ENCODE measurements at regions not wholly inside any gene's neighbourhood (a gene's known extent, or its start where the extent isn't known, plus 50 kb on each side); places are given as distances from the start of the nearest gene placed in this dataset.

GRCh38 chr1:58859769-58860485, 76.1 kb upstream of the JUN start:
- no peak for DNase-seq (ENCODE audit: low spot score)
- in situ Hi-C loops (cut with HindIII; ENCODE audit: low sequenced_read_pairs), result no loop called here

DNA sequence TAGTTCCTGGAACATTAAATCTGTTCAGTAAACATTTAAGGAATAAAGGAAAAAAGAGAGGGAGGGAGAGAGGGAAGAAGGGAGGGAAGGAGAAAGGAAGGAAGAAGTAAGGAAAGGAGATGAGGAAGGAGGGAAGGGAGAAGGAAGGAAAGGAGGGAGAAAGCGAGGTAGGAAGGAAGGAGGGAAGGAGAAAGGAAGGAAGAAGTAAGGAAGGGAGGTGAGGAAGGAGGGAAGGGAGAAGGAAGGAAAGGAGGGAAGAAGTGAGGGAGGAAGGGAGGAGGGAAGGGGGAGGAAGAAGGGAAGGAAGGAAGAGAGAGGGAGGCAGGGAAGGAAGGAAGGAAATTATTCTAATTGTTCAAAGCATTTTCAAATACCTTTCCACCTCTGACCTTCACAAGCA, 77.2 kb upstream of the JUN start:
- no peak for DNase-seq (ENCODE audit: low spot score)
- in situ Hi-C loops (cut with HindIII; ENCODE audit: low sequenced_read_pairs), result no loop called here

DNA sequence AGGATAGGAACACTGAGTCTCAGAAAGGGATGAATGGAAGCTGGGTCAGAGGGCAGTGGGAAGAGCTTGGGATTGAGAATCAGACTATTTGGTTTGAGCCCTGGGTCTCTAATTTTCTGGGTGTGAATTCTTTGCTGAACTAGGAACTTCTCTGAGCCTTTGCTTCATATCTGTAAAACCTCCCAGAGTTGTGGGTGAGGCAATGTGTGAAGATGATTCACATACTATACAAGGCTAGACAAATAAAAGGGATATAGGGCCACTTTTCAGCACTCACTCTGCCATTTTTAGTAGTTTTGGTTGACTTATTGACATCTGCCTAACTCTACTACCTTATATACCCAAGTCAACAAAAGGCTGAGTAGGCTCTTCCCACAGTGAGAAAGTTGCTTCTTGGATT, 77.7 kb upstream of the JUN start:
- no peak for DNase-seq (ENCODE audit: low spot score)
- in situ Hi-C loops (cut with HindIII; ENCODE audit: low sequenced_read_pairs), result no loop called here

DNA sequence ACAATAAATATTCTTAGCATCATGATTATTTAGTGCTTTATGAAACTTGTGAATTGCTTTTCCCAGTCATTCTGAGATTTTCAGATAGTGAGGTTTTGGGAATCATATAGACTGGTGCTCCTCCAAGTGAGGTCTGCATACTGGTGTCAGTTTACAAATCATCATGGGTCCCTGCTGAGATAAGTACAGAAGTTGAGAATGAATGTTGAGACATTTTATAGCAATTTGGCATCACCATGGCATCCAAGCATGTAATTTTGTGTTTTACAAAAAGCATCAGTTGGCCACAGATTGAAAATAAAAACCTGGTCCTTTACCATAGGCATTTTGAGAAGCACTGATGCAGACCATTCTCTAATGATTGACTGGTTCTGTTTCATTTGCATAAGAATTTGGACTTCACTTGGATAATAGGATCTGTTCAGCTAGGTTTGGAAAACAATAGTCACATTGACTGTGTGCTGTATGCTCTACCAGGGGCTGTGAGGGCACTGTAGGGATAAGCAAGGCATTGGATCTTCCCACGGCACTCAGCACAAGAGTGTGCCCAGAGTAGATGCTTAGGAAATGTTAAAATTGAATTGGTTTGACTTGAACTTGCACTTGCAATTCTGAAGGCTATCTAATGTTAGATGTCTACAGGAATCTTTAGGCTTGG, 79.0 kb upstream of the JUN start:
- in situ Hi-C loops (cut with HindIII; ENCODE audit: low sequenced_read_pairs), result no loop called here
- DNase-seq (ENCODE audit: low spot score), result no peak

- DNase-seq (ENCODE audit: low spot score), result no peak
- in situ Hi-C loops (cut with HindIII; ENCODE audit: low sequenced_read_pairs), result no loop called here
Observed at GRCh38 chr1:58864654-58865053, 80.8 kb upstream of the JUN start.

GRCh38 chr1:58866578-58866977, 82.7 kb upstream of the JUN start:
- no peak for DNase-seq (ENCODE audit: low spot score)
- in situ Hi-C loops (cut with HindIII; ENCODE audit: low sequenced_read_pairs), result no loop called here

- in situ Hi-C loops (cut with HindIII; ENCODE audit: low sequenced_read_pairs), result no loop called here
- DNase-seq (ENCODE audit: low spot score), result no peak
Observed at GRCh38 chr1:58869638-58870297, 85.9 kb upstream of the JUN start.

- in situ Hi-C loops (cut with HindIII; ENCODE audit: low sequenced_read_pairs), result no loop called here
- peak; percentile 81 for DNase-seq (ENCODE audit: low spot score)
Observed at GRCh38 chr1:58870298-58870676, 86.4 kb upstream of the JUN start.

- in situ Hi-C loops (cut with HindIII; ENCODE audit: low sequenced_read_pairs), result no loop called here
- DNase-seq (ENCODE audit: low spot score), result no peak
Observed at GRCh38 chr1:58874342-58874741, 90.5 kb upstream of the JUN start.

- in situ Hi-C loops (cut with HindIII; ENCODE audit: low sequenced_read_pairs), result no loop called here
- DNase-seq (ENCODE audit: low spot score), result peak; percentile 7
Observed at GRCh38 chr1:58874757-58875755, 91.2 kb upstream of the JUN start.

DNA sequence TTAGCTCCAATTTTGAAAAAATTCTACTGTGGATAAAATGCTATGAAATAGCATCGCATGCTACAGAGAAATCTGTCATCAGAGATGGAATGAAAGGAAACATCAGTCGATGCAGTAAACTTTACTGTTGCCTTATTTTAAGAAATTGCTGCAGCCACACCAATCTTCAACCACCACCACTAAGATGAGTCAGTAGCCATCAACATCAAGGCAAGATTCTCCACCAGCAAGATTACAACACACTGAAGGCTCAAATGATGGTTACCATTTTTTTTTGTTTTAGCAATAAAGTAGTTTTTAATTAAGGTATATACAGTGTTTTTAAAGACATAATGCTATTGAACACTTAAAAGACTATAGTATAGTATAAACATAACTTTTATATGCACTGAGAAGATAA, 95.6 kb upstream of the JUN start:
- in situ Hi-C loops (cut with HindIII; ENCODE audit: low sequenced_read_pairs), result no loop called here
- DNase-seq (ENCODE audit: low spot score), result no peak

DNA sequence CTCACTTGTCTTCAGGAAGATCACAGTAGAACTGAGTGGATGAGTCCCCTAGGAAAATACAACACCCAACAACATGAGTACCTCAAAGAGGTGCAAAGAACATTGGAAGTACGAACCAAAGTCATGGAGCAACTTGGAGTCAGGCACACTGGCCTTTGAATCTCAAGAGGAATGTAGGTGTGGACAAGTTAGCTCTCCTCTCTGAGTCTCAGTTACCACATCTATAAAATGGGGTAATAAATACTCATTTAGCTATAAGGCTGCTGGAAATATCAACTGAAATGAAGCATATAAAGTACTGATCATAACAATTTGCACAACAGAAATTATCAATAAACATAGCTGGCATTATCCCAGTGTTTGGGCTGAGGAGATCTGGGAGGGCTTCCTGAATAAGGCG, 96.7 kb upstream of the JUN start:
- in situ Hi-C loops (cut with HindIII; ENCODE audit: low sequenced_read_pairs), result no loop called here
- no peak for DNase-seq (ENCODE audit: low spot score)

DNA sequence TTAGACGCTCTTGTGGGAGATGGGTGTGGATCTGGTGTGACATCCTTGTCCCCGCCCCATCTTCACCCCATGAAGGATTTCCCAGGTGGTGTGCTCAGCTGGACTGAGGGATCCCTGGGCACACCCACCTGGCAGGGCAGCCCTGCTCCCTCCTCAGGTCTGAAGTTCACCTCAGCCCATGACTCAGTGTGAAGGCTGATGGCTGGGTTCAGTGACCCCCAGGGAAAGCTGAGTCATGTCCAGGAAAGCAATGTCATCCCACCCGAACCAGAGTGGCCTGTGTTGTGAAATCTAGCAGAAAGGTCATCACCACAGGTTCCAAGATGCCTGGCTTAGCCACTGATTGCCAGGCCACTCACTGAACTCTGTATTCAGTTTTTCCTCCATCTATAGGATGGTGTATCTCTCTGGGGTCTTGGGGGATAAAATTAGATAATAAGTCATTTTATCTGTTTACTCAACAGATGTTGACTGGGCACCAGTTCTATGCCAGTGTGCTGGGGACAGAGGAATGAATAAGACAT, 97.7 kb upstream of the JUN start:
- DNase-seq (ENCODE audit: low spot score), result no peak
- in situ Hi-C loops (cut with HindIII; ENCODE audit: low sequenced_read_pairs), result no loop called here

GRCh38 chr1:58882322-58882948, 98.6 kb upstream of the JUN start:
- DNase-seq (ENCODE audit: low spot score), result no peak
- in situ Hi-C loops (cut with HindIII; ENCODE audit: low sequenced_read_pairs), result no loop called here

GRCh38 chr1:58883037-58883887, 99.4 kb upstream of the JUN start:
- in situ Hi-C loops (cut with HindIII; ENCODE audit: low sequenced_read_pairs), result no loop called here
- DNase-seq (ENCODE audit: low spot score), result no peak

DNA sequence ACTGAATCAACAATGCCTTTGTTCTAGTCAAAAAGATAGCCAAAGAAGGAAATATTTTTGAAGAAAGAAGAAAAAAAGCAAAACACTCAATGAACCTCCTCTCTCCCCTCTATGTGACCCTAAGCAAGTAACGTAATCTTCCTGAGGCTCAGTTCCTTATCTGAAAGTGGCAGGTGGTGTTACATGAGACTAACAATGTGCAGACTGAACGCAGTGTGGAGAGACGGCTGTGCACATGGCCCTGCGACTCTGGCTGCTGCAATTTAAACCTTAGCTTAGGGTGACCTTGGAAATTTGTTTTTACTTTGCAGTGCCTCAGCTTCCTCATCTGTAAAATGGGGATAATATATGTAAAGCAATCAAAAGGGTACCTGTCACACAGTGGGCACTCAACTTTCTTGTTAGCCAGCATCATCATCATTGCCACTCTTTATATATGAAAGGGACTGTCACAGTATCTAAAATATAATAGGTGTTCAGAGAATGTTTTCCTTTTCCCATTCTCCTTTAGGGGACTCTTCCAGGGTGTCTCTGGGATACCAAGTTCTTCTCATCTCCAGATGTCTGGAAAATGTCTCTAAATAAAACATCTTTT, 100.1 kb upstream of the JUN start:
- no peak for DNase-seq (ENCODE audit: low spot score)
- in situ Hi-C loops (cut with HindIII; ENCODE audit: low sequenced_read_pairs), result no loop called here

- no peak for DNase-seq (ENCODE audit: low spot score)
- in situ Hi-C loops (cut with HindIII; ENCODE audit: low sequenced_read_pairs), result no loop called here
Observed at GRCh38 chr1:58884706-58885661, 101.1 kb upstream of the JUN start.

Measured in G401 (cell line).